ENCODE measurements at regions not wholly inside any gene's neighbourhood (a gene's known extent, or its start where the extent isn't known, plus 50 kb on each side); places are given as distances from the start of the nearest gene placed in this dataset.
"Not testable (repeated sequence)": the region's sequence is repeated elsewhere in the genome, so short reads cannot be mapped to it uniquely, and the experiment has no call there.

- no peak for DNase-seq
Measured at GRCh38 chr3:26422415-26422814, 200.2 kb upstream of the LRRC3B start.

- DNase-seq: no peak
Measured at GRCh38 chr3:26425076-26425475, 197.5 kb upstream of the LRRC3B start.

- no peak for DNase-seq
Measured at GRCh38 chr3:26428992-26429391, 193.6 kb upstream of the LRRC3B start.

DNA sequence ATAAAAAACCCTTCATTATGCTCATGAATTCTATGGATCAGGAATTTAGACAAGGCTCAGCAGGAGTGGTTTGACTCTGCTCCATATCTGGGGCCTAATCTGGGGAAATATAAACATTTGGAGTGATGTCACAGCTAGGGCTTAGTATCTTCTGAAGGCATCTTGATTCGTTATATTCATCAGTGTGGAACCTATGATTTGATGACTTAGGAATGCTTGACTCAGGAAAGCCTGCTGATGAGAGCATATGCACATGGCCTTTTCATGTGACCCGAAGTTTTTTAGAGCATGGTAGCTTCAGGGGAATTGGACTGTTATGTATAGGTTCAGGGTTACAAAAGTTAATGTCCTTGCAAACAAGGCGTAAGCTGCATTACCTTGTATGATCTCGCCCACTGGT lies 184.9 kb upstream of the LRRC3B start:
- DNase-seq: no peak

DNA sequence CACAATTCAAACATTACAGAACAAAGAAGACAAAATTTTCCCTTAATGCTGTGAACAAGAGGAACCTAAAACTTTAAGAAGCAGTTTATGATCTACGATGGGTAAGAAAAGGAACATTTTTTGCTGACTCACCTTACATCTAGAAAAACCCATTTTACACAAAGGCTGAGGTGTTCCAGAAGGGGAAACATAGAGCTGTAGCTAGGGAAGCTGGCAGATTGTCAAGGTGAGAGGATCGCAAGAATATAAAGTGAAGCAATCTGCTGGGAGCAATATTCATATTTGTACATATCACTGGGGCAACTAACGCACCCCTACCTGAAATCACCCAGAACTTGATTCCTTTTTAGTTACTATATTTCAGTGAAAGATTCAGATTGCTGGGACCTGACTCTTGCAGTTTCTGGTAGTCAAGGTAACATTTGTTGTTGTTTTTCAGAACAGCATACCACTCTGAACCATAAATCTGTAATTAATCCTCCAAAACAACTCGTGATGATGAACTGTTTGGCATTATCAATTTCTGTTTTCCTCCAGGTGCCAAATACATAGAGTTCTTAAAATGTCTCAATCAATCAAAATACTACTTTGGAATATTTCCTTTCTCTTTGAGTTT lies 184.1 kb upstream of the LRRC3B start:
- no peak for DNase-seq

GRCh38 chr3:26438981-26439884 lies 183.3 kb upstream of the LRRC3B start:
- no peak for DNase-seq

DNA sequence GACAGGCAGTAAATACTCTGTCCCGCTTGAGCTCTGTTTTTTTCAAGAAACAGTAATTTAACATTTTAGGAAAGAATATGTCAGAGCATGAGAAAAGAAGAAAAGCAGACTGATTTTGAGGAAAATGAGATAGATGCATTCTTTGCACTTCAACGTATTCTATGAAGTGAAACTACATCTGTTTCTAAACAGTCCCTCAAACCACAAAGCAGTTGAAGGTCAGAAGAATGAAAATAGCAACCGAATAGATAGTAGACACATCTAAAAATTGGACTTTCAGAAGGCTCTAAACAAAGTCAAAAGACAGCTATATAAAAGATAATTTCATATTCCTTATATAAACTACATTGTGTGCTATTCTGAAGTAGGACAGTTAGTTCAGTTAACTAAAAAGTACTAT lies 172.6 kb upstream of the LRRC3B start:
- no peak for DNase-seq

- no peak for DNase-seq
Measured at GRCh38 chr3:26452363-26452762, 170.2 kb upstream of the LRRC3B start.

GRCh38 chr3:26460985-26461384 lies 161.6 kb upstream of the LRRC3B start:
- no peak for DNase-seq

DNA sequence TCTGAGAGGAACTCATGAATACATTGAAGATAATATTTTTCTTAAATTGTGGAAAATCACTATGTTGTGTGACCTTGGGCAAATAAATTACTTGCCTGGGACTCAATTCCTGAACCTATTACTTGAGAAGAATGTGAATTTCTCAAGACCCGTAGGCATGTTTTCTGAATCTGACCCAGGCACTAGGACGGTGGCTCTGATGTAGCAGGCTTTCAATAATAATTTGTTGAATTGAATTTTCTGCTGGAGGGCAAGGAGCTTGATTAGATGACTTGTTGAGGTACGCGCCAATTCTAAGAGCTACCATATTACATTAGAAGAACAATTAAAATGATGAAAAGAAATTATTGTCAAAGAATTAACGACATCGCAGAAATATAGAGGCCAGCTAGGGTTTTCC lies 150.2 kb upstream of the LRRC3B start:
- no peak for DNase-seq

DNA sequence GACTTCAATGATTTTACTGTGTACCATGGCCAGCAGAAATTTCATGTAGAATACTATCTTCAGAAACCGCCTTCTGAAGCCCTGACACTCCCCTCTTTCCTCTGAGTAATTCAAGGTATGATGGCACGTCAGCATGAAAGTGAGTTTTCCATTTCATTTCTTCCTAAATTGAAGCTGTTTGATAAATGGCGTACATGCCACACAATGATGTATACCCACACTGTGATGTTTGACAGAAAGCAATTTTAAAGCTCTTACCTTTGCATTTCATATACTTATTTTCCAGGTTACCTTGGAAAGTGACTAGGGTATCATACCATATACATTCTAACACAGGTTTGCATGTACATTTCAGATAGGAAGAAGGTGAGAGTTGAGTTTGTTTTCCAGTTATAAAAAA lies 147.9 kb upstream of the LRRC3B start:
- no peak for DNase-seq

- no peak for DNase-seq
Measured at GRCh38 chr3:26480377-26480776, 142.2 kb upstream of the LRRC3B start.

DNA sequence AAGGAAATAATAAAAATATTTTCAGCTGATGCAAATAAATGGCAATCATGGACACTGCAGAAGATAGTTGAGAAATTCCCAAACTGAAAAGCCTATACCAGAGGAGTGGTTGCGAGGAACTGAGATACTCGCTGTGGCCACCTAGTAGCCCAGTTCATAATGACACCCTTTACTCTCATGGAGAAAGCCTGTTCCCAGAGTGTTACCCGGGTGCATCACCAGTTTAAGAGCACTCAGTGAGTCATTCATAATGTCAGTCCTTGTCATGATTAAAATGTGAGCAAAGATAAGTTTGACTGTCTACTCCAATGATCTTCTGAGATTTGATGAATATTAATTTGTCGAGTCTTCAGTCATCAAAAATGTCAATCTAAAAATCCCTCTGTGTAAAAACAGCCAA lies 138.4 kb upstream of the LRRC3B start:
- DNase-seq: no peak

DNA sequence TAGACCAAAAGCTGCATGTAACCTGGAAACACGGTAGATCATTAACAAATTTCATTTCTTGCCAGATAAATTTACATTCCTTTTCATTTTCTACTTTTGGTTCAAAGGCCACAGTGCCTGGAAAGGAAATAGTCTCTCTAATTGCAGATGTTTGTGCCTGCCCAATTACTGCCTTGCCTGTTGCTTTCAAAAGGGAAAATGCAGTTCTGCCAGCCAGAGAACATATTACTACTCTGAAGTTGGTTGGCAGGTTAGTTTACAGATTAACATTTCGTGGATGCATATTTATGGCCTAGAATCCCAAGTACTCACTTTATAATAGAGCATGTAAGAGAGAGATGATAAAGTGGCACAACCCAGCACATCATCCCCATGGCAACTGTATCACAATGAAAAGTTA lies 124.3 kb upstream of the LRRC3B start:
- DNase-seq: no peak

- DNase-seq: no peak
Measured at GRCh38 chr3:26505399-26505798, 117.2 kb upstream of the LRRC3B start.

DNA sequence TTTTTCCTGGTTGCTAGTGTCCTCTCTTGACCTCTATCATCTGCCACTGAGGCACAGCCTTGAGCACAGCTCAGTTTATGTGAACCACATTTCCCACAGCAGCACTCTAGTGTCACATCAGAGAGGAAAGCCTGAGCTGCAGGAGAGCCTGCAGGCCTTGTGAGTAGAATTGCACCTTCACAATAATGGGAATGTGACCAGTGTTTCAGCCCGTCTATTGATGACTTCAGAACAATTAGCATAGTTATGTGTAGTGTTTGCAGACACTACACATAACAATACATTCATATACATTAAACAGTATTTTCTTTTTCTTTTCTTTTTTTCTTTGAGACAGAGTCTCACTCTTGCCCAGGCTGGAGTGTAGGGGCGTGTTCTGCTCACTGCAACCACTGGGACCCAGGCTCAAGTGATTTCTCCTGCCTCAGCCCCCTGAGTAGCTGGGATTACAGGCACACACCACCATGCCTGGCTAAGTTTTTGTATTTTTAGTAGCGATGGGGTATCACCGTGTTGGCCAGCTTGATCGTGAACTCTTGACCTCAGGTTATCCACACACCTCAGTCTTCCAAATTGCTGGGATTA lies 108.0 kb upstream of the LRRC3B start:
- not testable (repeated sequence) for DNase-seq

- no peak for DNase-seq
Measured at GRCh38 chr3:26515351-26515750, 107.2 kb upstream of the LRRC3B start.

DNA sequence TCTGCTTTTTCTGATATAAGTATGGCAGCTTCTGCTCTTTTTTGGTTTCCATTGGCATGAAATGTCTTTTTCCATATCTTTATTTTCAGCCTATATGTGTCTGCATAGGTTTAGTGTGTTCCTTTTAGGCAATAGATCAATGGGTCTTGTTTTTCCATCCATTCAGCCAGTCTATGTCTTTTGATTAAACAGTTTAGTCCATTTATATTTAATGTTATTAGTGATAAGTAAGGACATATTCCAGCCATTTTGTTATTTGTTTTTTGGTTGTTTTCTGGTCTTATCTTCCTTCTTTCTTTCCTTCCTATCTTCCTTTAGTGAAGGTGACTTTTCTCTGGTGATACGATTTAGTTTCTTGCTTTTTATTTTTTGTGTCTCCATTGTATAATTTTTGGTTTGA lies 101.3 kb upstream of the LRRC3B start:
- no peak for DNase-seq

DNA sequence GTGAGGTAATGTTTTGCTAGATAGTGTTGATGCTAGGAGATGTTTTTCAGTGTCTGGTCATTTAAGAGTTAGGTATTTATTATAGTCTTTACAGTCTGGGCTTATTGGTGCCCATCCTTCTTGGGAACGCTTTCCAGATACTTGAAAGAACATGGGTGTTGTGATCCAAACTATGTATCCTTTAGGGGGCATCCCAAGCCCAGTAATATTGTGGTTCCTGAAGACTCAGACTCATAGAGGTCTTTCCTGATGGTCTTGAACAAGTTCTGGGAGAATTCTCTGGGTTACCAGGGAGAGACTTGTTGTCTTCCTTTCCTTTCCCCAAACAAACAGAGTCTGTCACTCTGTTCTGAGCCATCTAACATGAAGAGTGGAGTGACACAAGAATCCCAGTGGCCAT lies 99.7 kb upstream of the LRRC3B start:
- no peak for DNase-seq

- no peak for DNase-seq
Measured at GRCh38 chr3:26525013-26525412, 97.6 kb upstream of the LRRC3B start.

DNA sequence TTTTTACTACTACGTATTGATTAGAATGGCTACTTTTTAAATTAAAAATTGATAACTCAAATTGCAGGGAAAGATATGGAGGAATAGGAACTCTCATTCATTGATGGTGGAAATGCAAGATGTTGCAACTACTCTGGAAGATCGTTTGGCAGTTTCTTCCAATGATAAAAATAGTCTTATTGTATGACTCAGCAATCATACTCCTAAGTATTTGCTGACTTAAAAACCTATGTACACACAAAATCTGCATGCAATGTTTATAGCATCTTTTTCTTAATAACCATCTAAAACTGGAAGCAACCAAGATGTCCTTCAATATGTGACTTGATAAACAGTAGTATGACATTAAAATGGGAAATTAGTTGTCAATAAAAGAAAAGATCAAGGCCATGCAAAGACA lies 87.4 kb upstream of the LRRC3B start:
- no peak for DNase-seq

DNA sequence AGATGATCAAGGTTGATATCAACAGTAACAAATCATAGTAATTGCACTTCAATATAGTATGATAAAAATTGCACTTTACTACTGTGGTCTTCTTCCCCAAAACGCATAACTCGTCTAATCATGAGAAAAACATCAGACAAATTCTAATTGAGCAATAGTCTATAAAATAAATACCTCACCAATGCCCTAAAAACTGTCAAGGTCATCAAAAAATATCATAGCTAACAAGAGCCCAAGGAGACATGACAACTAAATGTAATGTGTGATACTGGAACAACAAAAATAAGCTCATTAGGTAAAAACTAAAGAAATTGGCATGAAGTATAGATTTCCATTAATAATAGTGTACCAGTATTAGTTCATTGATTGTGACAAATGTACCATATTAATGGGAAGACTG lies 85.6 kb upstream of the LRRC3B start:
- DNase-seq: no peak

DNA sequence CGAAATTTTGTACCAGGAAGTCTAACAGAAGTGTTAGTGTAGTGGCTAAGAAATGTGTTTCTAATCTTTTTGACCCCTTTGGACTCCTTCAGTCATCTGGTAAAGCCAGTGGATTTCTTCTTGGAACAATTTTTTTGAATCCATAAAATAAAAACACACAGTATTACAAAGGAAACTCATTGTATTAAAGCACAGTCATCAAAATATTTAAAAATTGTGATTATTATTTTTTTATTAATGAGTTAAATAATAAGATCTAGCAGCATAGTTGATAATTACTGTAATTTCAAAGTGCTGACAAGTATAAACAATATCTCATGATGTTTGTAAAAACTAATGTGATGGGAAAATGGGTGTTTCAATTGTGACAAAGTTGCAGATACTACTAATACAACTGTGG lies 72.2 kb upstream of the LRRC3B start:
- DNase-seq: no peak

DNA sequence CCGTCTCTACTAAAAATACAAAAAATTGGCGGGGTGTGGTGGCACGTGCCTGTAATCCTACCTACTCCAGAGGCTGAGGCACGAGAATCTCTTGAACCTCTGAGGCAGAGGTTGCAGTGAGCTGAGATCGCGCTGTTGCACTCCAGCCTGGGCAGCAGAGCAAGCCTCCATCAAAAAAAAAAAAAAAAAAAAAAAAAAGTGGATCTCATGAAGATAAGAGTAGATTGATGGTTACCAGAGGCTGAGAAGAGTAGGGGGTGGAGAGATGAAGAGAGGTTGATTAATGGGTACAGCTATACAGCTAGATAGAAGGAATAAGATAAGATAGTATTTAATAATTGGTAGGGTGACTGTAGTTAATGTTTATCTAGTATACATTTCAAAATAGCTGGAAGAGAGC lies 65.9 kb upstream of the LRRC3B start:
- no peak for DNase-seq
